Stomach smooth muscle (tissue), 2 donors: ENCODE measurements at regions not wholly inside any gene's neighbourhood (a gene's known extent, or its start where the extent isn't known, plus 50 kb on each side); places are given as distances from the start of the nearest gene placed in this dataset.

Experiments used
- H3K27ac ChIP-seq: one replicate; pipeline ENCODE4 v1.7.0; 2013; ENCODE audit warnings: mild to moderate bottlenecking, low read length, inconsistent platforms
- H3K27me3 ChIP-seq, 2 donors: one replicate each; pipeline ENCODE4 v1.7.0; 2013; ENCODE audit warnings: low read length in 2 of 2; ENCODE audit not compliant: insufficient read depth in 2 of 2, control insufficient read depth in 1 of 2
- H3K36me3 ChIP-seq, 2 donors: one replicate each; pipeline ENCODE4 v1.7.0; 2013; ENCODE audit warnings: low read length in 2 of 2; ENCODE audit not compliant: control insufficient read depth in 2 of 2, insufficient read depth in 2 of 2
- H3K4me1 ChIP-seq: one replicate; pipeline ENCODE4 v1.7.0; 2013; ENCODE audit warnings: low read length; ENCODE audit not compliant: control insufficient read depth, insufficient read depth
- H3K4me3 ChIP-seq, 2 donors: one replicate each; pipeline ENCODE4 v1.7.0; 2013; ENCODE audit warnings: low read length in 2 of 2
- H3K9ac ChIP-seq, 2 donors: one replicate each; pipeline ENCODE4 v1.7.0; 2013; ENCODE audit warnings: low read length in 2 of 2, mild to moderate bottlenecking in 1 of 2
- H3K9me3 ChIP-seq, 2 donors: one replicate each; pipeline ENCODE4 v1.7.0; 2013; ENCODE audit warnings: low read length in 2 of 2; ENCODE audit not compliant: control insufficient read depth in 2 of 2
- donor health status: healthy.
- donor health status: Pancreatic carcinoma.

DNA sequence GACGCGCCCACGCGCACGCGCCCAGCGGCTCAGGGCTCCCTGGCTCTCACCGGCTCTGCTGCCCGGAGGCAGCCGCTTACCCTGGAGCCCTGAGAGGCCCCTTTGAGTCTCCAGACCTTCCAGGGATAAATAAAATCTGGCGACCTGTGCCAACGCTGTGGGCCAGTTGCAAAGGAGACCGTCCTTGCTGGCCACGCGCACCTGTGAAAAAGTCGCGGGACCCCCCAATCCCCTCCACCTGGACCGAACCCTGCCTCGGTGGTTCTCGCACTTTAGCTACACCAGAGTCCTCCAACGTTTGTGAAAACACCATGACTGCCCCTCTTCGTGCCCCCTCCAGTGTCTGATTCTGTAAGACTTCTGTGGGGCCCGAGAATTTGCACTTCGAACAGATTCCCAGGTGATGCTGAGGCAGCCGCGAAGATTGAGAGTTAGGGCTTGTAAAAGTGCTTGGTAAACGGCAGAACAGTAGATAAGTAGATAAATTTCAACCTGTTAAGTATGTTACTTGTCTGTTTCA is 102.4 kb upstream of the SVIL start:
- Histone ChIP-seq H3K27ac (peak overlapping the region; percentile 82), H3K4me3 (peak overlapping the region; percentile 40 to 95), H3K9me3 (no peaks in the 10 kb centered on the region), H3K27me3 (no peaks in the 10 kb centered on the region), H3K4me1 (peaks cover 35% of the 10 kb centered on the region), H3K9ac (peak overlapping the region; percentile 46 to 71), H3K36me3 (no peaks in the 10 kb centered on the region)

DNA sequence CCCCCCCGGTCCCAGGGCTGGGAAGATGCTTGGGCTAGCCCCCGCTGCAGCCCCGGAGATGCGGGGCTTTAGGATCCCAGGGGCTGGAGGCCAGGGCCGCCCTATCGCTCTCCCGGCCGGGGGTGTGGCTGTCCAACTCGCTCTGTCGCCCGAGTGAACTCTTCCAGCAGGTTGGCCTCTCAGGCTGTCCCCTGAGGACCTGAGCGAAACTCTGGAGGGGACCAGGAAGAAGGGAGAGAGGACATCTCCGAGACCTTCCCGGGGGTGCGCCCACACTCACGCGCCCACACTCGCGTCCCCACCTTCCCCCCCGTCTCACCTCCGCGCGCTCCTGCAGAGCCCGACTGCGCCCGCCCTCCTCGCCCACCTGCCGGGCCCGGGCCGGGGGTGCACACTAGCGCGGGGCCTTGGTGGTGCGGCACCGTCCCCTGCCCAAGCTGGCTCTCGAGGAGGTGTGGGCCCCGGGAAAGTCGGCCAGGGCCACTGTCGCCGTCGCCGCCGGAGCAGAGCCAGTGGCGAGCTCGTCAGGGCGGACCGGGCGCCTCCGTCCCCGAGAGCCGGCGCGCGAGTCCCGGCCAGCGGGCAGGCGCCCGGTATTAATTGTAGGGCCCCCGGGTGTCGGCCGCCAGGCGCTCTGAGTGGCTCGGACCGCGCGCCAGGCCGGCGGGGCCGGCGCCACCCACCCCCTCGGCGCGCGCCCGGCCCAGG is 101.7 kb upstream of the SVIL start:
- Histone ChIP-seq H3K4me3 (peak overlapping the region; percentile 48 to 95), H3K9me3 (no peaks in the 10 kb centered on the region), H3K27ac (peak overlapping the region; percentile 98), H3K9ac (peak overlapping the region; percentile 67 to 98), H3K36me3 (no peaks in the 10 kb centered on the region), H3K4me1 (peaks cover 32% of the 10 kb centered on the region), H3K27me3 (no peaks in the 10 kb centered on the region)

- H3K4me1 ChIP-seq = peaks cover 37% of the 10 kb centered on the region
- H3K36me3 ChIP-seq = no peaks in the 10 kb centered on the region
- H3K27me3 ChIP-seq = no peaks in the 10 kb centered on the region
- no peaks in the 10 kb centered on the region for H3K9me3 ChIP-seq
- H3K27ac ChIP-seq = peak overlapping the region; percentile 98
- H3K9ac ChIP-seq = peak overlapping the region; percentile 67 to 98
- H3K4me3 ChIP-seq = peak overlapping the region; percentile 48 to 95
Measured at GRCh38 chr10:29735628-29736365, 101.0 kb upstream of the SVIL start.

- peak overlapping the region; percentile 67 to 98 for H3K9ac ChIP-seq
- H3K4me3 ChIP-seq = peak overlapping the region; percentile 48 to 95
- H3K27ac ChIP-seq = peak overlapping the region; percentile 98
- H3K4me1 ChIP-seq = peaks cover 41% of the 10 kb centered on the region
- no peaks in the 10 kb centered on the region for H3K36me3 ChIP-seq
- no peaks in the 10 kb centered on the region for H3K9me3 ChIP-seq
- H3K27me3 ChIP-seq = no peaks in the 10 kb centered on the region
Measured at GRCh38 chr10:29734962-29735627, 100.3 kb upstream of the SVIL start.

DNA sequence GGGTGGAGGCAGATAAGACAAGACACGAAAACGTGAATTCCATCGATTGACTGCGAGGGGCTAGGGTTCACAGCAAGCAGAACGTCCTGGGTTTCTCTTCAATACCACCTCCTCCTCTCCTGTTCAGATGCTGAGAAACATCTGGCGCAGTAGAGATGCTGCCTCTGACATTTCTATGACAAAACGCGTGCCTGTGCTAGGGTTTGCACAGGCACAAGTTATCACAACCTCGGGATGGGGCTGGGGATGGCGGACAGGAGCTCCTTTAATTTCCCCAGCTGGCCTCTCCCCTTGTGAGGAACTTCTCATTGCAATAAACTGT is 99.8 kb upstream of the SVIL start:
- H3K27ac ChIP-seq = peak overlapping the region; percentile 98
- H3K36me3 ChIP-seq = no peaks in the 10 kb centered on the region
- no peaks in the 10 kb centered on the region for H3K27me3 ChIP-seq
- peaks cover 43% of the 10 kb centered on the region for H3K4me1 ChIP-seq
- peak overlapping the region; percentile 48 to 95 for H3K4me3 ChIP-seq
- H3K9me3 ChIP-seq = no peaks in the 10 kb centered on the region
- peak overlapping the region; percentile 67 to 98 for H3K9ac ChIP-seq

DNA sequence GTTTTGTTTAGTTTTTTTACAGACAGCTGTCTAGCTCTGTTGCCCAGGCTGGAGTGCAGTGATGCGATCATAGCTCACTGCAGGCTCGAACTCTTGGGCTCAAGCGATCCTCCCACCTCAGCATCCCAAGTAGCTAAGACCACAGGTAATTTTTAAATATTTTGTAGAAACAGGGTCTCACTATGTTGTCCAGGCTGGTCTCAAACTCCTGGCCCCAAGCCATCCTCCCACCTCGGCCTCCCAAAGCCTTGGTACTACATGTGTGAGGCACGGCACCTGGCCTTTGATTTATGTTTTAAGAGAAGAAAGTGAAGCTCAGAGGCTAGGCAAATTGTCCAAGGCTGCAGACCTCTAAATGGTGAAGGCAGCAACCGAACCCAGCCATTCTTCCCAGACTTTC is 98.6 kb upstream of the SVIL start:
- Histone ChIP-seq H3K27me3 (no peaks in the 10 kb centered on the region), H3K36me3 (no peaks in the 10 kb centered on the region), H3K4me3 (peak overlapping the region; percentile 48 to 95), H3K4me1 (peaks cover 53% of the 10 kb centered on the region), H3K27ac (peak overlapping the region; percentile 98), H3K9ac (peak overlapping the region; percentile 67 to 98), H3K9me3 (no peaks in the 10 kb centered on the region)

DNA sequence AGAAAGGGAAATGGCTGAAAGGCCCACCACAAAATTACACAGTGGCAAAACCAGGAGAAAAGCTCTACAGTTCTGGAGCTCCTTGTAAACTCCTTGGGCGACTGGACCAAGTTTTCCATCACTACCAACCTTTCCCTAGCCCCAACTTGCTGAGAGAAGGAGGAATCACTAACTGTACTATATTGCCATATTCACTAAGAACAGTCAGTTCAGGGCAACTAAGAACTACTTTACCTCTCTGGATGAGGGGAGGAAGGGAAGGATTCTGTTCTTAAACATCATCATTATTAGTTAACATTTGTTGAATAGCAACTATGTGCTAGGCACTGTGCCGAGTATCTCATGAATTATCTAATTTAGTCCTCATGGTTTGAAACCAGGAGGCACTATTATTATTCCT is 98.1 kb upstream of the SVIL start:
- H3K36me3 ChIP-seq = no peaks in the 10 kb centered on the region
- peak overlapping the region; percentile 67 to 98 for H3K9ac ChIP-seq
- H3K4me3 ChIP-seq = peak overlapping the region; percentile 48 to 95
- H3K27ac ChIP-seq = peak overlapping the region; percentile 98
- peaks cover 53% of the 10 kb centered on the region for H3K4me1 ChIP-seq
- H3K27me3 ChIP-seq = no peaks in the 10 kb centered on the region
- H3K9me3 ChIP-seq = no peaks in the 10 kb centered on the region

GRCh38 chr10:29731760-29732159 is 97.0 kb upstream of the SVIL start:
- Histone ChIP-seq H3K36me3 (peaks cover 0 to 1% of the 10 kb centered on the region in 2 donors), H3K4me3 (peak overlapping the region; percentile 58 to 61), H3K9ac (peak overlapping the region; percentile 37 to 60), H3K9me3 (no peaks in the 10 kb centered on the region), H3K4me1 (peaks cover 58% of the 10 kb centered on the region), H3K27ac (peak overlapping the region; percentile 71), H3K27me3 (no peaks in the 10 kb centered on the region)

- Histone ChIP-seq H3K4me1 (peaks cover 58% of the 10 kb centered on the region), H3K27me3 (no peaks in the 10 kb centered on the region), H3K36me3 (peaks cover 0 to 3% of the 10 kb centered on the region in 2 donors), H3K27ac (peak overlapping the region; percentile 71), H3K9me3 (no peaks in the 10 kb centered on the region), H3K4me3 (peak overlapping the region; percentile 23 to 61), H3K9ac (peak overlapping the region; percentile 36 to 60)
Measured at GRCh38 chr10:29730969-29731368, 96.2 kb upstream of the SVIL start.

- Histone ChIP-seq H3K4me1 (peaks cover 63% of the 10 kb centered on the region), H3K9ac (peak overlapping the region in 1 of 2 donors; percentile 36), H3K9me3 (no peaks in the 10 kb centered on the region), H3K27me3 (no peaks in the 10 kb centered on the region), H3K4me3 (peak overlapping the region in 1 of 2 donors; percentile 61), H3K27ac (peak overlapping the region; percentile 71), H3K36me3 (peaks cover 1 to 3% of the 10 kb centered on the region in 2 donors)
Measured at GRCh38 chr10:29730458-29730857, 95.7 kb upstream of the SVIL start.
